Germinal center (tissue), 1 donor: ENCODE measurements at regions not wholly inside any gene's neighbourhood (a gene's known extent, or its start where the extent isn't known, plus 50 kb on each side); places are given as distances from the start of the nearest gene placed in this dataset.
"Not testable (repeated sequence)": the region's sequence is repeated elsewhere in the genome, so short reads cannot be mapped to it uniquely, and the experiment has no call there.

Experiments
- DNase-seq: peaks from one replicate; pipeline ENCODE4 v3.0.0; 2012; ENCODE audit warnings: mixed read lengths, low spot score

DNA sequence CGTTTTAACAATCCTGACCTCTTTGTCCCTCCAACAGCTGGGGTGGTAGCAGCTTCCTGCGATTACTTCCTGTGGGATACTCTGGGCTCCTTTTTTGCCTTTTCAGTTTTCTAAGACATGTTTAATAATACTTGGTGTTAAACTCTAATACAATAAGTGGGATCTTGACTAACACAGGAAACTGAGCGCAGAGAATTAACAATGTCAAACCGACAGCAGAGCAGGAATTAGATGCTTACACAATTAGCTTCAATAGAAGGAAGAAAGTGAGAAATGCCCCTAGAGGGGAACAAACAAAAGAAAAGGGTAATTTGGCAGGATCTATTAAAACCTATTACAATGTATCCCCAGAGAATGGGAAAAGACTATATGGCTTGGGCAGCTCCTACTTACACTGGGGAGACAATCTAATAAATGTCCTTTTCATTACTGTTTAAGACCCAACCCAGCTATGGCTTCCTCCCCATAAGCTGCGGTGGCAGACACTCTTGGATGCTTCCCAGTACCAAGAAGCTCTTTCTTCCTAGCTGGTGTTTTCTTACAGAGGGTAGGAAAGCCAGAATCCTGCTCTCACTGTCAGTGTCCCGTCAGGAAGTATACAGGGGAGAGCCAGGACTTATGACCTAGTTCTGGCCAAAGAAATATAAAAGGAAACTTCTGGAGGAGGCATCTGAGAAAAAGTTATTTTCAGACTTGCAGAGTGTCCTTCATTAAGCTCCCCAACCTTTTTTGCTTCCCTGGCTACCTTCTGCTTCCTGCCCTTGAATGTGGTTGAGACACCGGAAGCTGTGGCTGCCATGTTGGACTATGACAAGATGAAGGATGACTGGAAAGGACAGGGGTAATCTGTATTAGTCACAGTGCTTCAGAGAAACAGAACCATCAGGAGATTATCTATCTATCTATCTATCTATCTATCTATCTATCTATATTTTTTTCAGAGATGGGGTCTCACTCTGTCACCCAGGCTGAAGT, 194.1 kb upstream of the KBTBD8 start:
- DNase-seq: no peak

- no peak for DNase-seq
These were observed 189.1 kb upstream of the KBTBD8 start for GRCh38 chr3:66808891-66809594.

DNA sequence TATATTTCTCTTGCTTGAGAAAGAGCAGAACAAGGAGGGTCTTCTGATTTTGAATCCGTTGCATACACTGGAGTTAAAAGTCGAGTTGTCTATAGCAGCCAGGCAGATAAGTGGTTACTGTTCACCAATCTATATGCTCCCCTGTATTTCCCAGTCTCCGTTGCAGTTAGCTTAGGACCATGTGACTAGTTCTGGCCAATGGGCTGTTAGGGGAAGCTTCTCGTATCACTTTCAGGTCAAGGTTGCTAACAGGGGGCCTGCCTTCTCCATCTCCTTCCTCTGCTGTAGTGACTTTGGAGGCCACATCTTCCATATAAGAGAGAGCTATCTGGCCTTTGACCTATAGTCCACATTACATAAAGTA, 188.5 kb upstream of the KBTBD8 start:
- DNase-seq: peak; percentile 7

DNA sequence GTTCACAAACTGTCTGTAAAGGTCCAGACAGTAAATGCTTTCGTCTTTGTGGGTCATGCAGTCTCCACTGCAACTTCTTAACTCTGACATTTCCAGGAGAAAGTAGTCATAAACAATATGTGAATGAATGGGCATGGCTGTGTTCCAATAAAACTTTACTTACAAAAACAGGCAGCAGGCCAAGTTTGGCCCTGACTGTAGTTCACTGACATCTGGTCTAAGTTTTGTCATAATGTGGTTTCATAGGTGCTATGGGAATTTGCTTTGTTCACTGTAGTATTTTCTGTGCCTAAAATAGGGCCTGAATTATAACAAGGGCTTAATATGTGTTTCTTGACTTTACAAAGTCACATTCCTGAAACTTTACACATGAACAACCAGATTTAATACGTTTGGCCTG, 186.0 kb upstream of the KBTBD8 start:
- no peak for DNase-seq

- no peak for DNase-seq
These were observed 185.4 kb upstream of the KBTBD8 start for GRCh38 chr3:66812741-66813140.

DNA sequence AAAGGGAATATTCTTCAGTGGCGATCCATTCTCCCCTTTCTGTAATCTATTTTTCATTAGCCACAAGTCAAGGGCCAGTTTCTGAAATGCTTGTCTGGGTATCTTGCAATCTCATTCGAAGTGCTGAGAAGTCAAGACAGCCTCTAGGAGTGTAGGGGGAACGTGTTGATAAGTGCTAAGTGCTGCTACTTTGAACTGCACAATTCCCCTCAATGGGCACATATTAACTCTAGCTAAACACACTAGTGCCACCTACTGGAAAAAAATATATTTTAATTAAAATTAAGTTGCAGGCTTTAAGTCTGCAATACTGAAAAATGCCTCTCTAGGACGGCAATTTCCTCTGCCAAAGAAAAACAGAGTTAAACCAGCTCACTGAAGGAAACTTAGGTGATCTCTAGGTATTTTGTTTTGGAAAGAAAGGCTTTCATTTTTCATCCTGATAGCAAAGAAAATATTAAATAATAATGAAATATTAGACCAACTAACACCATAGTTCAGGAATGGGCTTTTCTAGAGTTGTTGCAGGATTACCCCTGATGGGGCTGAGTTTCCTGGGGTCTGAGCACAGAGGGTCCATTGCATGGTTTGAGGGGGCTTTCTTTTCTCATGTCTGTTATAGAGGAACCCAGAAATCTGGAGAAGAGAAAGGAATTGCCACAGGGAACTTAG, 181.9 kb upstream of the KBTBD8 start:
- DNase-seq: peak; percentile 48

- DNase-seq: no peak
These were observed 180.1 kb upstream of the KBTBD8 start for GRCh38 chr3:66817951-66818557.

- DNase-seq: no peak
These were observed 178.1 kb upstream of the KBTBD8 start for GRCh38 chr3:66819993-66820501.

DNA sequence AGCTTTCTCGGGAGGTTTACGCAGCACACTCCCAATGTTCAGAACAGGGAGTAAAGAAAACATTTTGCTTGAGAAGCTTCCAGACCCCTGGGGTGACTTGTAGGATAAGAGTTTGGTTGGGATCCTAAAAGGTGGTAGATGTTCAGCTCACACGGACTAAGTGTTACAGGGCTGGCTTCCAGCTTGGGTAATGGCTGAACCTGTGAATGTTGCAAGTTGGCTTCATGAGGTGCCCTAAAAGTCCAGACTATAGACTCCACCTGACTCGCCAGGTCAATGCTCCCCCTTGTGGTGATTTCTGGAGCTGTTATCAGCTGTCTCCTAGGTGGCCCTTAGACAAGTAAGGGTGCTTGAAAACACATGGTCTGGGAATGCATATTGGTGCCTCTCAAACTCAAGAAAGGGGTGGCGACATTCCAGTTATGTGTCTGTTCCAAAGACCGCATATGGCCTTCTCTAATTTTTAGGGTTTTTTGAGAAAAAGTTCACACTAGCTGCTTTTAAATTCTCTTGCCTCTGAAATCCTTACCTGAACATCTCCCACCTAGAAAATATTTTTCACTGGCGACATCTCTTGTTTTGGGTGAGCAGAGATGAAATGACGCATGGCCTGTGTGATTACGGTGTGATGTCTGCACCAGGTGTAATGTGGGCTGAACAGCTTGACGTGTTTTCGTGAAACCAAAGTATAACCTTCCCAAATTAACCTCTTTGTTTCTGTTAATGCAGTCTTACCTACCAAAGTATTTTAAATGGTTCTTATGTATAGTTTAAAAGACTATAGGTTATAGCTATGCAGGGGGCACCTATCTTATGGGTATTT, 175.7 kb upstream of the KBTBD8 start:
- peak; percentile 62 for DNase-seq

GRCh38 chr3:66823009-66823397, 175.1 kb upstream of the KBTBD8 start:
- DNase-seq: no peak

- DNase-seq: no peak
These were observed 174.6 kb upstream of the KBTBD8 start for GRCh38 chr3:66823532-66823931.

DNA sequence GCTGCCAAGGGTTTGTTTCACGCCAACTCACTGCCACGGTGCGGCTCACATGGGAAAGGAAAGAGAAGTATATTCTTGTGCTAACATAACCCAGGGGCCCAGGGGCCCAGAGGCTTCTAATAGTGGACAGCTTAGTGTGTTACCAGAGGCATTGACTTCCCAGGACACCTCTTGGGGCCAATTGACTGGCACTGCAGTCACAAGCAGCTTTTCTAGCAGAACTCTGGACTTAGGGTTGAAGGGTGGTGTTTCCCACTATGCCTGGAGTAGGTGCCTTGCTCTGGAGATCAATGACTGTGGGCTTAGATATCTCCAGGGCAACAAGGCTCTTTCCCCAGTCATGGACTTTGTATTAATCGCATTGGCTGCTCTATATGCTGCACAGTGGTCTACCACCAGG, 172.7 kb upstream of the KBTBD8 start:
- no peak for DNase-seq

- no peak for DNase-seq
These were observed 170.4 kb upstream of the KBTBD8 start for GRCh38 chr3:66827726-66828125.

DNA sequence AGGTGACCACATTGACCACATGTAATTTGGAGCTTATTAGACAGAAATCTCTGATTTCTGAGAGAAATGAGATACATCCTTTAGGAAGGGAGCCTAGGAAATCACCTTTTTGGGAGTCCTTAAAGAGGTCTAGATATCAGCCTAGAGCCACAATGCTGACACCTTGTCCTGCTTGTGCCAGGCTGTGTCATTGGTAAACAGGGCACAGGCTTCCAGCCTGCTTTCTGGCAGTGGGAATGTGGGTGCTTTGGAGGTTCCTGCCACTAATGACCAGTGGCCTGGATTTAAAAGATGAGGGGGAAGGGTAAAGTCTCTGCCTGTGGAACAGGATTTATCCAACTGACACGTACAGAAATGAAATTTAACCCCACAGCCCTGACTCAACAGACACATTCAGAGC, 169.8 kb upstream of the KBTBD8 start:
- DNase-seq: no peak

DNA sequence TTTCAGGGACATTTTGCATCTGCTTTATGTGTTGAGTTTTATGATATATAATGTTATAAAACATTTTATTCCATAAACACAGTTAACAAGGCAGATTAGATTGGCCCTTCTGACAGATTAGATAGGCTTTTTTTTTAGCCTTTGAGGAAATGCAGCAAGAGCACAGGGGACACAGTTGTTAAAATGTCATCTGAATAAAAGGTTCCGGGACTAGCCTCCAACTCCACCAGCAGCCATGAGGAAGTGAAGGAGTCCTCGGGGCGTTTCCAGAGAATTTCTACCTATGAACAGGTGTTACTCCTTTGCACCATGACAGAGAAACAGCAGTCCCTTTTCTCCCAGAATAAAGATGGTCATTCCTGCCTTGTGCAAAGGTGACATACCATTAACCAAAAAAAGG, 167.8 kb upstream of the KBTBD8 start:
- no peak for DNase-seq

GRCh38 chr3:66831931-66832330, 166.2 kb upstream of the KBTBD8 start:
- no peak for DNase-seq

DNA sequence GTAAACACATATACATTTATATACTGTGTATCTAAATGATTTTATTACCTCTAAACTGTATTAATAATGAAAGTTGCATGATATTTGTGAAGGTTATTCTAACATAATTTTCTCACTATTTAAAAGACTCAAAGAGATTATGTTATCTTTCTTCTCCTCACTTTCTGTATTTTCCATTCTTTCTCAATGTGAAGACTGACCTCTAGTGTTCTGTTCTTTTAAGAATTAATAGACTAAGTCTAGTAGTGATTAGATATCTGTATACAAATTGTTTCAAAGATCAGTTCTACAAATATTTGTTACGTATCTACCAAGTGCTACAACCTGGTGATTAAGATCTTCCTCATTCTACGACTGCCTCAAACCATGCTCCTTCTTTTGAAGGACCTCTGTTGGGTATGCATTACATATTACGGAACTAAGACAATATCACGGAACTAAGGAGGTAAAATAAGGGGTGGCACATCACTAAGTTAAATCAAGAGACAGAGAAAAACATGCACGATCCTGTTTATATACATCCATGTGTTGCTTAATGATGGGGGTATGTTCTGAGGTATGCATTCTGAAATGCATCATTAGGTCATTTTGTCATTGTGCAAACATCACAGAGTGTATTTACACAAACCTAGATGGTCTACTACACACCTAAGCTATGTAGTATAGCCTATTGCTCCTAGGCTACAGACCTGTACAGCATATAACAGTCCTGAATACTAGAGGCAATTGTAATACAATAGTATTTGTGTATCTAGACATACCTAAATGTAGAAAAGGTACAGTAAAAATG, 161.5 kb upstream of the KBTBD8 start:
- DNase-seq: no peak

DNA sequence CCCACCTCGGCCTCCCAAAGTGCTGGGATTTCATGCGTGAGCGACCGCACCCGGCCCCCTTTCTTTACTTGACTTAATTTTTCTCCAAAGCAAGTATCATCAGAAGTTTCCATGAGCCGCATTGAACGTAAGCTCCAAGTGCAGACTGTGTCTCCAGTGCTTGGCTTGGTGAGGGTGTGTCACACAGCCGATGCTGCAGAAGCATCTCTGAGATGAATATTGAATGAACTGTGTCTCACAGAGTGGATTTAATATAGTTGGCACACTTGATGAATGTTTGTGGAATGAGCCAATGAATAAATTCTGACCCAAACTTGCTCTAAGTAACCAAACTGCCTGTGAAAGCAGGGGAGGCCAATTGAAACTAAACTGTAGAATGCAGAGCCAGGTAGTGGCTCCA, 159.4 kb upstream of the KBTBD8 start:
- DNase-seq: no peak

- DNase-seq: no peak
These were observed 158.6 kb upstream of the KBTBD8 start for GRCh38 chr3:66839508-66839907.

GRCh38 chr3:66842761-66843464, 155.2 kb upstream of the KBTBD8 start:
- not testable (repeated sequence) for DNase-seq
